ENCODE measurements at regions not wholly inside any gene's neighbourhood (a gene's known extent, or its start where the extent isn't known, plus 50 kb on each side); places are given as distances from the start of the nearest gene placed in this dataset.

GRCh38 chr13:105052711-105053110 is 1482.8 kb downstream of the EFNB2 start (continued):
- TF ChIP-seq CEBPB (IDR thresholded peaks at IDR 0.05; ENCODE audit: low read depth) (no peak), SP1 (IDR thresholded peaks at IDR 0.05; ENCODE audit: low read depth) (no peak), CTCF (IDR thresholded peaks at IDR 0.05 in 2 of 3, conservative IDR thresholded peaks at IDR 0.05 in 1 of 3; ENCODE audit: borderline replicate concordance in 1 of 3, insufficient read depth in 1 of 3, low read depth in 2 of 3, low read length in 2 of 3) (no peak), ATF3 (IDR thresholded peaks at IDR 0.05) (no peak), ZFX (IDR thresholded peaks at IDR 0.05) (no peak), JUND (IDR thresholded peaks at IDR 0.05) (no peak), CBX3 (IDR thresholded peaks at IDR 0.05; ENCODE audit: low read depth) (no peak), EGR1 (IDR thresholded peaks at IDR 0.05; ENCODE audit: low read depth) (no peak), YY1 (IDR thresholded peaks at IDR 0.05; ENCODE audit: extremely low read depth, insufficient replicate concordance, low read depth, low read length) (no peak)

- Histone ChIP-seq H3K9ac (ENCODE audit: low read length) (no peak overlapping the region), H3K27me3 (ENCODE audit: insufficient read depth, low read length) (no peaks in the 10 kb centered on the region), H3K4me2 (ENCODE audit: low read length) (no peak overlapping the region), H3K27ac (ENCODE audit: low read depth, low read length) (no peak overlapping the region), H3K9me2 (ENCODE audit: insufficient read depth) (no peaks in the 10 kb centered on the region), H3K9me3 (ENCODE audit: control insufficient read depth in 1 of 2, insufficient read depth in 1 of 2, low read depth in 1 of 2, low read length in 2 of 2) (no peaks in the 10 kb centered on the region), H3K36me3 (ENCODE audit: control insufficient read depth in 1 of 2, insufficient read depth in 2 of 2, low read length in 2 of 2) (no peaks in the 10 kb centered on the region), H3K79me2 (ENCODE audit: insufficient read depth, low read length) (no peaks in the 10 kb centered on the region), H4K20me1 (ENCODE audit: insufficient read depth) (no peaks in the 10 kb centered on the region), H3K4me3 (replicated peaks in 1 of 2; ENCODE audit: low read depth in 1 of 2, low read length in 2 of 2) (no peak overlapping the region), H2AFZ (ENCODE audit: low read depth, low read length, poor library complexity, severe bottlenecking) (no peak overlapping the region), H3K4me1 (ENCODE audit: control insufficient read depth in 1 of 2, insufficient read depth in 2 of 2, low read length in 2 of 2) (no peaks in the 10 kb centered on the region)
- DNase-seq (ENCODE audit: low read depth, low spot score) (no peak), ATAC-seq (no peak)
- ChIA-PET RAD21 (ENCODE audit: low non-redundant PET in 1 of 2, low total read pairs in 2 of 2, uncharacterized antibody in 2 of 2, unreplicated experiment in 2 of 2) (no interaction called here), POLR2A (no interaction called here), CTCF (no interaction called here)
- intact Hi-C loops (cut with micrococcal nuclease), result no loop called here
- no peak for TF ChIP-seq JUND (IDR thresholded peaks at IDR 0.05)
- TF ChIP-seq ZBTB33 (IDR thresholded peaks at IDR 0.05; ENCODE audit: extremely low read depth, insufficient replicate concordance, low read length), result no peak
- TF ChIP-seq ATF3 (IDR thresholded peaks at IDR 0.05), result no peak
- no peak for TF ChIP-seq REST (IDR thresholded peaks at IDR 0.05; ENCODE audit: low read depth)
- no peak for TF ChIP-seq ZNF274 (IDR thresholded peaks at IDR 0.05; ENCODE audit: low read depth, low read length)
- no peak for TF ChIP-seq MAX (IDR thresholded peaks at IDR 0.05)
- no peak for TF ChIP-seq POLR2AphosphoS5 (IDR thresholded peaks at IDR 0.05; ENCODE audit: low read depth, low read length)
- TF ChIP-seq ZFX (IDR thresholded peaks at IDR 0.05), result no peak
- no peak for TF ChIP-seq EZH2phosphoT487 (IDR thresholded peaks at IDR 0.05; ENCODE audit: borderline replicate concordance)
- TF ChIP-seq FOSL1 (IDR thresholded peaks at IDR 0.05; ENCODE audit: low read depth), result no peak
- no TSS peak for BruUV-seq (replicated peaks)
Observed at GRCh38 chr13:105050686-105051085, 1484.8 kb downstream of the EFNB2 start.

All from HCT116 (cell line).